ENCODE measurements at regions not wholly inside any gene's neighbourhood (a gene's known extent, or its start where the extent isn't known, plus 50 kb on each side); places are given as distances from the start of the nearest gene placed in this dataset.

- TF ChIP-seq CTCF (IDR thresholded peaks at IDR 0.05; ENCODE audit: low read depth, low read length) (no peak), MYC (IDR thresholded peaks at IDR 0.05; ENCODE audit: low read depth, low read length) (no peak), MAX (IDR thresholded peaks at IDR 0.05; ENCODE audit: low read depth, low read length) (no peak), POLR2A (IDR thresholded peaks at IDR 0.05; ENCODE audit: extremely low read depth, insufficient read length) (no peak)
These were observed 122.7 kb upstream of the RASEF start for GRCh38 chr9:83185488-83186154.

All from NB4 (cell line).